ENCODE measurements at regions not wholly inside any gene's neighbourhood (a gene's known extent, or its start where the extent isn't known, plus 50 kb on each side); places are given as distances from the start of the nearest gene placed in this dataset.

DNA sequence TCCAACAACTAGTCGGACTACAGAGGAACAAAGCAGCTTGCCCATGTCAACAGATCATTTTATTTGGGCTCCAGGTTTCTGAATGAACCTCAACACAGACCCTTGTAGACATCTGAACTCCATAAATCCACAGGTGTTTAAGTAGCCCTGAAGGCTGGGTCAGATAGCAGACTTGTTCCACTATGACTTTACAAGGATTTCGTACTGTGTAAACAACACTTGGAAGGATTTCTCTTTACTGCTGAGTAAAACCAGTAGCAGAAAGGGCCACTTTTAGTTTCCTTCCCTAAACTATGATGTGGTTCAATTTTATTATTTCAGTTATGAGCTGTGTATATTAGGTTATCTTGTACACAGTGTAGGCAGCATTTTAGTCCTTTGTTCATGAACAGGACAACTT lies 316.4 kb upstream of the ADGRL2 start:
- TF ChIP-seq, protein P1, sequence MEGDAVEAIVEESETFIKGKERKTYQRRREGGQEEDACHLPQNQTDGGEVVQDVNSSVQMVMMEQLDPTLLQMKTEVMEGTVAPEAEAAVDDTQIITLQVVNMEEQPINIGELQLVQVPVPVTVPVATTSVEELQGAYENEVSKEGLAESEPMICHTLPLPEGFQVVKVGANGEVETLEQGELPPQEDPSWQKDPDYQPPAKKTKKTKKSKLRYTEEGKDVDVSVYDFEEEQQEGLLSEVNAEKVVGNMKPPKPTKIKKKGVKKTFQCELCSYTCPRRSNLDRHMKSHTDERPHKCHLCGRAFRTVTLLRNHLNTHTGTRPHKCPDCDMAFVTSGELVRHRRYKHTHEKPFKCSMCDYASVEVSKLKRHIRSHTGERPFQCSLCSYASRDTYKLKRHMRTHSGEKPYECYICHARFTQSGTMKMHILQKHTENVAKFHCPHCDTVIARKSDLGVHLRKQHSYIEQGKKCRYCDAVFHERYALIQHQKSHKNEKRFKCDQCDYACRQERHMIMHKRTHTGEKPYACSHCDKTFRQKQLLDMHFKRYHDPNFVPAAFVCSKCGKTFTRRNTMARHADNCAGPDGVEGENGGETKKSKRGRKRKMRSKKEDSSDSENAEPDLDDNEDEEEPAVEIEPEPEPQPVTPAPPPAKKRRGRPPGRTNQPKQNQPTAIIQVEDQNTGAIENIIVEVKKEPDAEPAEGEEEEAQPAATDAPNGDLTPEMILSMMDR (conservative IDR thresholded peaks at IDR 0.05; ENCODE audit: low read depth, low read length): no peak
- DNase-seq (ENCODE audit: low read depth): no peak
- no peak overlapping the region for H3K4me3 ChIP-seq (ENCODE audit: low read depth, low read length)

DNA sequence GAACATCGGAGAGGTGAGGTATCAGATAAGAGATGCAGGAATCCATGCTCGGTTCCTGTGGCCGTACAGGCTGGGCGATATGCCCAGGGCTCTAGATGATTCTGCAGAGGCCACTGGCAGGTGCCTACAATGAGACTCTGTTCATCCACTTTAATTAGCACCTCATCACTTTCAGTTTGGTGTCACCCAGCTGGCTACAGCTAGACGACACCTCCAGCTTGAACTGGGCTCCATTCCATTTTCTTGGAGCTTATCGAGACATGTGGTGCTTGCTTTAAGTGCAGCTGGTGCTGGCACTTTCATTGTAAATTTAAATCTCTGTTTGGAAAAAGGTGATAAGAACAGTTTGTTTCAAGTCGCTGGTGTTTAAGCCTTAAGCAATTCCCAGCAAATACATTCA lies 322.5 kb upstream of the ADGRL2 start:
- TF ChIP-seq, protein P1 (conservative IDR thresholded peaks at IDR 0.05; ENCODE audit: low read depth, low read length): no peak
- no peak overlapping the region for H3K4me3 ChIP-seq (ENCODE audit: low read depth, low read length)
- no peak for DNase-seq (ENCODE audit: low read depth)

DNA sequence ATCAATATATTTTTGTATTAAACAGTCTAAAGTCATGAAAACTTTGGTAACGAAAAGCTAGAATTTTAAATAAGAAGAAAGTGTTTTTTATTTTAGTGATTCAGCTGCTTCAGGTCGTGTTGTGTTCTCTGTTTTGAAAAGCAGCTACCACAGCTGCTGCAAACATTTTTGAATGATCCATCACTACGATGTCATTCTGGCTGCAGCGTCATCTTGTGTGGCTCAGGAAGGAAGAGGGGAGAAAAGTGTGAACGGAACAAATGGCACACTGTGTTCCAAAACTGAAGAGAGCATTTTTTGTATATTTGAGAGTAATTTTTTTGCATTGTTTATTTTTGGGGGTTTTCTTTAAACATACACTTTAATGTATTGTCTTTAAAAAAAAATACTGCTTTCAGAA lies 323.0 kb upstream of the ADGRL2 start:
- no peak for DNase-seq (ENCODE audit: low read depth)
- no peak overlapping the region for H3K4me3 ChIP-seq (ENCODE audit: low read depth, low read length)
- TF ChIP-seq, protein P1 (conservative IDR thresholded peaks at IDR 0.05; ENCODE audit: low read depth, low read length): no peak

DNA sequence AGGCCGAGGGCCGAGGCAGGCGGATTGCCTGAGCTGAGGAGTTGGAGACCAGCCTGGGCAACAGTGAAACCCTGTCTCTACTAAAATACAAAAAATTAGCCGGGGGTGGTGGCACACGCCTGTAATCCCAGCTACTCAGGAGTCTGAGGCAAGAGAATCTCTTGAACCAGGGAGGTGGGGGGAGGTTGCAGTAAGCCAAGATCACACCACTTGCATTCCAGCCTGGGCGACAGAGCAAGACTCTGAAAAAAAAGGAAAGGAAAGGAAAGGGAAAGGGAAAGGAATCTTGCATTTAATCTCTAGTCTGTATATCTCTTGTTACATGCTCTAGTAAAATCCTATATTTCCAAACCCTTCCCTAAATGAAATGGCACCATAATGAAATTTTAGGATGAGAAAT lies 328.3 kb upstream of the ADGRL2 start:
- TF ChIP-seq, protein P1 (conservative IDR thresholded peaks at IDR 0.05; ENCODE audit: low read depth, low read length): no peak
- H3K4me3 ChIP-seq (ENCODE audit: low read depth, low read length): no peak overlapping the region
- DNase-seq (ENCODE audit: low read depth): no peak

DNA sequence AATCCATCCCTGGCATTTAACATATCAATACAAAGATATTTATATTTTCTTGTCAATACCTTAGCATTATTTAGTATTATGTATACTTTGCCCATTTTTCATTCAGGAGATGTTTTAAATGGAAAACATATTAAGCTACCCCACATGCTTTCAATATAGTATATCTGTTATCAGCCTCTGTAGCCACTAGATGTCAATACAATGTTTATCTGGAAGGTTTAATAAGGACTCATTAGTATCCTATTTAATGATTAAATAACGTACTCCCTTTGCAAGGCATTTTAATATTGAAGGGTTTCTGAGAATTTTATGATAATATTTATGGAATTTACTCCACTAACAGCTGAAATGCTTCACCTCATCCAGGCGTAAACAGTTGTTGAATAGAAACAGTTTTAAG lies 329.5 kb upstream of the ADGRL2 start:
- no peak for DNase-seq (ENCODE audit: low read depth)

DNA sequence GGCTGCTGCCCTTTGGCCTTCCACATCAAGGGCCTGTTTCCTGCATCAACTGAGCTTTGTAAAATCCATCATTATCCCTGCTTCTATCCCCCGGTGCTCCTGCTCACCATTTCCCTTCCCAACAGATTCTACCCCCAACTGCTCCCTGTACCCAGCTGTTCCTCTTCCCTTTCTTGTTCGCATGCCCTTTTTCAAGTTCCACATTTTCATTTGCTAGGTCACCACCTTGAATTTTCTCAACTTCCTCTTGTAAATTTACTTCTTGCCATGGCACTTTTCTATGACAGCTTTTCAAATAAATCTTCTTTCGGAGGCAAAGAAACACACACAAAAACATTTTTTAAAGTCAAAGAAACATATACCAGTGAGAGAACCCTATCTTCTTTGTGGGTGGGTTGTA lies 330.5 kb upstream of the ADGRL2 start:
- DNase-seq (ENCODE audit: low read depth): no peak
- no peak overlapping the region for H3K4me3 ChIP-seq (ENCODE audit: low read depth, low read length)
- TF ChIP-seq, protein P1 (conservative IDR thresholded peaks at IDR 0.05; ENCODE audit: low read depth, low read length): no peak

More for the DNA sequence above, 329.5 kb upstream of the ADGRL2 start:
- TF ChIP-seq, protein P1 (conservative IDR thresholded peaks at IDR 0.05; ENCODE audit: low read depth, low read length): no peak
- no peak overlapping the region for H3K4me3 ChIP-seq (ENCODE audit: low read depth, low read length)

DNA sequence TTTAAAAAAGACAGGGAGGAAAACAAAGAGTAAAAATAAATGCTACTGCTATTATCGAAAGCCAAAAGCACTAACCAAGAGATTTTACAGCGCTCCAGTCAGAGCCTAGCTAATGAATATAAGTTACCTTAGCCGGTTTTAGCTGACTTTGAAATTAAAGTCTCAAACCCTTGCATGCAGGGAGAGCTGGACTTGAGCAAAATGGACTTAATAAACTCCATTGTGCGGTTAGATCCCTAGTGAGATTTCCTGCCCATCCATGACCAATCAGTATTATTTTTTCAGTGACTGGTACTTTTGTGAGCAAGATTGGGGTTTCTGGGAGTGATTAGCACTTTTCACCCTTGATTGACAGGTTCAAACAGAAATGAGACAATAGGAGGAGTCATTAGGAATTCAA lies 333.4 kb upstream of the ADGRL2 start:
- TF ChIP-seq, protein P1 (conservative IDR thresholded peaks at IDR 0.05; ENCODE audit: low read depth, low read length): no peak
- DNase-seq (ENCODE audit: low read depth): no peak
- no peak overlapping the region for H3K4me3 ChIP-seq (ENCODE audit: low read depth, low read length)

Data from epithelial cell of proximal tubule (primary cell).